NCI-H187 (cell line): ENCODE measurements at regions not wholly inside any gene's neighbourhood (a gene's known extent, or its start where the extent isn't known, plus 50 kb on each side); places are given as distances from the start of the nearest gene placed in this dataset.

ENCODE experiments used
- DNase-seq, 2 experiments: peaks; one replicate each; lab custom pipeline; 2025; lab: John Stamatoyannopoulos, UW

- no peak for DNase-seq
These were observed 68.1 kb downstream of the TEKT4 start for GRCh38 chr2:94939349-94939748.

DNA sequence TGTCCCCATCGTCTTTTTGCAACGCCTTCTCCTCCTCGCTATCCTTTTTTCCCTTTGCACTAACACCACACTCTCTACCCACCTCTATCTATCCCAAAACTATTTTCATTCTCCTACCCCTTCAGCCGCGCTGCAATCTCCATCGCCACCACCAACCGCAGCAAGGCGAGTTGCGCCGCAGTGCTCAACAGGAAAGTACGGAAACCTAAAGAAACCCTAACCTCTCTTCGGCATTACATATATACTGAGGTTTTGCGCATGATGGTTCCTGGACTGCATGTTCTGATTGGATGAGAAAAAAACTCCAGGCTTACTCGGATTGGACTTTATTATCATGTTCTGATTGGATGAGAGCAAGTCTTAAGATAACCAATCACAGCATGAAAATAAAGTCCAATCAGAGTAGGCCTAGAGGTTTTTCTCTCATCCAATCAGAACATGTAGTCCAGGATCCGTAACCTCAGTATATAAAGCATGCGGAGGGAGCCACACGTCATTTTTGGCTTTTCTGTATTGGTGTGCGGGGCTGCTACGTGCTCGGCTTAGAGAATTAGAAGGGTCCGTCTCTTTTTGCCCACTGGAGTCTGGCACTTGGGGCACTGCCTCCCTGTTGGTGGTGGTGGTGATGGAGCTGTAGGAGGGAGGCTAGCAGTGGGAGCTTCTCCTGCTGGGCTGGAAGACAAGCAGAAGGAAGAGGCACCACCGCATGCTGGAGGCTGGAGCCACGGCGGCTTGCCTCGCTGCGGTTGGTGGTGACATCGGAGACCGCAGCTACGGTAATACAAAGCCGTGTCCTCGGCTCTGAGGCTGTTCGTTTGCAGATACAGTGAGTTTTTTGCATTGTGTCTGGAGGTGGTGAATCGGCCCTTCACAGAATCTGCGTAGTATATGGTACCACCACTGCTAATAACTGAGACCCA, 76.1 kb downstream of the TEKT4 start:
- no peak for DNase-seq

DNA sequence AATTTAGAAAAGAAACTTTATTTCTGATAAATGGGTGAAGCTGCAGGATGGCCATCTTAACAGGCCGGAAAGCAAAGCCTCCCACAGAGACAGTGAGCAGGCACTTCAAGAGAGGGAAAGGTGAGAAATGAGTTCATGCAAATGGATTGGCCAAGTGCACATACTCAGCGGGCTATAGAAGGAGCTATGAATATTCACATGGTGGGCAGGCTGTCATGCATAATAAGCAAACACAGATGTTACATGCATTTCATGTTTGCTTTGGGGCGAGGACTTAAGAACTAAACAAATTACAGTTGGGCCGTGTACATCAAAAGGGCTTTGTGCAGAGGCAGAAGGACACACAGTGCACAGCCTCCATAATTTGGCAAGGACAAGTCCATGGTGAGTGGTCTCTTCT, 69.8 kb upstream of the MAL start:
- DNase-seq: no peak

DNA sequence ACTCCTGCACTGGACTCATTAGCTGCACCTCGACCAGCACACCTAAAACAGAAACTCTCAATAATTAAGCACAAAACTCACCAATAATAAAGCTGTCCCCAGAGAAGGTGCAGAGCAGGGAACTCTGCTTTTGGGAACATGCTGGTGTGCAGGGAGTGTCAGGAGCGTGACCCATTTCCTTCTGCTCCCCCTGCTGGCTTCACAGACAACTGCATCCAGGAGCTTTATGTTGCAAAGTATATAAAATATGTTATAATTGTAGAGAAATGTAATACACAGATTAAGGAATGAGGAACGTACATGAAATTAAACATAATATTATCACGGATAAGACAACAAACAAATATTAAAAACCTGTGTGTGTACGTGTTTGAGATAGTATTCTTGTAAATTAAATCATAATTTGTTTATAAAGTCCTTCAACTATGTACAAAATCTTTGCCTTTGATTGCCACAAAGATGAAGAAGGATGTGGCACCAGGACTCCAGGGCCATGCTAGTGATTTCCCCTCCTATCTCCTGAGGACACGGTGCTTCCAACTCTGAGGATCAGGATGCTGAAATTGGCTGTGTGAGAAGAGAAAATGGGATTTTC, 68.6 kb upstream of the MAL start:
- peak in 1 of 2 experiments; percentile 37 for DNase-seq

DNA sequence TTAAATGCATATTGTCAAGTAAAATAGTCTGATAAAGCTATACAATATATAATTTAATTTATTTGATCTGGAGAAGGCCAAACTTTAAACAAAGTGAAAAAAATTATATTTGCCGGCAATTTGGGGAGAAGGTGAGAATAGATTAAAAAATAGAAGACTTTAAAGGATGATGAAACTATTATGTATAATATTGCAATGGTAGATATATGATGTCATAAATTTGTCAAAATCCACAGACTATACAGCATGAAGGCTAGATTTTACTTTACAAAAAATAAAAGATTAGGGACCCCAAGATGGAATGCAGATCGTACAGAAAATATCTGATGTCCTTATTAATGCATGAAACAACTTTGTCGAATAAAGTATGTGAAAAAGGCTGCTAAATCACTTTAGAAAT, 67.3 kb upstream of the MAL start:
- no peak for DNase-seq

GRCh38 chr2:94960266-94960665, 65.2 kb upstream of the MAL start:
- DNase-seq: no peak

GRCh38 chr2:94960751-94961150, 64.8 kb upstream of the MAL start:
- no peak for DNase-seq

- DNase-seq: no peak
These were observed 61.3 kb upstream of the MAL start for GRCh38 chr2:94964193-94964592.

DNA sequence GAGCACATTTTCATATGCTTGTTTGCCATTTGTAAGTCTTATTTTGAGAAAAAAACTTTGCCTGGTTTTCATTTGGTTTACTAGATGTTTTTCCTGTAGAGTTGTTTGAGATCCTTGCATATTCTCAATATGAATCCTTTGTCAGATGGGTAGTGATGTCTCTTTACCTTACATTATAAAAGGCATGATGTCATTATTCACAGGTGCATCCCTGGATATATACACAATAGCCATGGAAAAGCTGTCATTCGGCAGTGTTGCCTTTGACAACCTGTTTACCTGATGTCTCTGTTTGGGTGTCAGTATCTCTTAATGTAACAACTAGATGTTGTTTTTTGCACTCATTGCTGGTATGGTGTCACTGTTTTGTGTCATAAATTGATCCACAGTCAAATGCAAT, 58.8 kb upstream of the MAL start:
- DNase-seq: no peak

- DNase-seq: no peak
These were observed 55.2 kb upstream of the MAL start for GRCh38 chr2:94970353-94970752.
